ENCODE measurements at regions not wholly inside any gene's neighbourhood (a gene's known extent, or its start where the extent isn't known, plus 50 kb on each side); places are given as distances from the start of the nearest gene placed in this dataset.

DNA sequence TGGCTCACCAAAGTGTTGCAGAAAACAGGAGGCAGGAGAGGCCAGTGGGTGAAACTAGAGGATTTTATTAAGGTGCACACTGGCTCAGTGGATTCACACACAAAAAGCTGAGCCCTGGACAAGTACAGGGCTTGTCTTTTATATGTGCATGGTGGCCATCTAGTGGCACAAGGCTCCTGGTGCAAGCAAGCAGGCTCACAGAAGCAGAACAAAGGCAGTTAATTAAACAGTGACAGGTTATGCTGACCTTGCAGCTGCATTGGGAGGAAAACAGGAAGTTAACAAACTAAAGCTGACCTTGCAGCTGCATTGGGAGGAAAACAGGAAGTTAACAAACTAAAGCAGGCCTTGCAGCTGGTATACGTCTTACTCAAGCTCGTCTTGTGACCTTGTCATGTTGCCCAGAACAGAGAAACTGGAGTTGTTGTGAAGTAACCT, 65.3 kb upstream of the ZNF681 start:
- whole genome bisulfite sequencing, 2 experiments (ENCODE audit: extremely low coverage in 1 of 2, insufficient coverage in 1 of 2, insufficient read length in 1 of 2, insufficient replicate concordance in 2 of 2, low coverage in 1 of 2, low lambda C conversion rate in 2 of 2, missing lambda C conversion rate in 1 of 2) = 77% methylated on average over 2 of the region's 2 CpGs; no CpG with 5 or more reads in 1 of the 2 experiments
- H3K79me1 ChIP-seq (ENCODE audit: low read depth, low read length) = no peaks in the 10 kb centered on the region
- CTCF ChIA-PET (ENCODE audit: partially characterized antibody) = interaction anchor here (0.8 to 0.9 kb wide), 2 partner anchors 218 to 471 kb away, joined by 3 read pairs; no protein-coding TSS in a partner anchor
- H3K79me2 ChIP-seq (ENCODE audit: control insufficient read depth in 1 of 2, insufficient read depth in 2 of 2, low read length in 2 of 2) = no peaks in the 10 kb centered on the region
- no peak overlapping the region for H3K27ac ChIP-seq (ENCODE audit: low read depth, low read length)
- DNase-seq (ENCODE audit: low read depth in 1 of 2, low spot score in 2 of 2) (peak in 1 of 2 experiments; percentile 34), FAIRE-seq (no peak)
- no peak overlapping the region for H3K23ac ChIP-seq (ENCODE audit: insufficient read length)
- no peaks in the 10 kb centered on the region for H3K27me3 ChIP-seq (replicated peaks in 1 of 4; ENCODE audit: control insufficient read depth in 3 of 4, extremely low read depth in 1 of 4, insufficient read depth in 3 of 4, low read length in 3 of 4)
- H2BK15ac ChIP-seq (ENCODE audit: low read length) = no peak overlapping the region
- H2BK120ac ChIP-seq (replicated peaks; ENCODE audit: low read depth, low read length) = no peak overlapping the region
- no peak overlapping the region for H3K14ac ChIP-seq (ENCODE audit: insufficient read length)
- peaks cover 0 to 7% (median 2%) of the 10 kb centered on the region in 4 experiments; a peak in 3 of 8 replicates for H3K36me3 ChIP-seq (ENCODE audit: control insufficient read depth in 2 of 4, insufficient read depth in 4 of 4, low read length in 3 of 4)
- H4K8ac ChIP-seq (ENCODE audit: extremely low read depth, insufficient read depth, low read length) = no peak overlapping the region
- H2BK5ac ChIP-seq (ENCODE audit: low read depth, low read length) = no peak overlapping the region
- no peak overlapping the region for H3K4me3 ChIP-seq (ENCODE audit: extremely low read depth in 1 of 4, insufficient read depth in 2 of 4, low read depth in 3 of 4, low read length in 4 of 4)
- no peak overlapping the region for H4K5ac ChIP-seq (ENCODE audit: insufficient read length, low read depth, low read length)
- H4K20me1 ChIP-seq (replicated peaks in 1 of 2; ENCODE audit: control insufficient read depth in 1 of 2, insufficient read depth in 2 of 2, low read length in 2 of 2) = no peaks in the 10 kb centered on the region
- H3K18ac ChIP-seq (ENCODE audit: extremely low read depth, low read length) = no peak overlapping the region
- no peak overlapping the region for H3K56ac ChIP-seq (replicated peaks; ENCODE audit: insufficient read length, low read depth, low read length)
- no peaks in the 10 kb centered on the region for H3K4me1 ChIP-seq (replicated peaks in 1 of 4; ENCODE audit: control insufficient read depth in 3 of 4, insufficient read depth in 4 of 4, low read length in 3 of 4)
- H2AFZ ChIP-seq (ENCODE audit: low read length) = no peak overlapping the region
- POLR2A ChIA-PET (ENCODE audit: partially characterized antibody) = interaction anchor here (0.6 to 1.2 kb wide), 4 partner anchors 14 to 408 kb away, joined by 3 to 6 read pairs (median 3); no protein-coding TSS in a partner anchor
- H4K91ac ChIP-seq (replicated peaks; ENCODE audit: insufficient read length, low read length) = no peak overlapping the region
- H3K4me2 ChIP-seq (ENCODE audit: insufficient read depth in 1 of 2, low read depth in 2 of 2, low read length in 2 of 2) = no peak overlapping the region
- H2AK5ac ChIP-seq (ENCODE audit: low read depth, low read length) = no peak overlapping the region
- H3K9ac ChIP-seq (replicated peaks in 1 of 4; ENCODE audit: extremely low read depth in 1 of 4, low read depth in 3 of 4, low read length in 3 of 4) = no peak overlapping the region
- H3K9me3 ChIP-seq (ENCODE audit: insufficient read depth in 2 of 2, low read depth in 1 of 2, low read length in 1 of 2) = peaks cover 51 to 56% of the 10 kb centered on the region in 2 experiments
- H3K4ac ChIP-seq (replicated peaks; ENCODE audit: insufficient read length, low read depth, low read length) = no peak overlapping the region
- TF ChIP-seq, protein P1, sequence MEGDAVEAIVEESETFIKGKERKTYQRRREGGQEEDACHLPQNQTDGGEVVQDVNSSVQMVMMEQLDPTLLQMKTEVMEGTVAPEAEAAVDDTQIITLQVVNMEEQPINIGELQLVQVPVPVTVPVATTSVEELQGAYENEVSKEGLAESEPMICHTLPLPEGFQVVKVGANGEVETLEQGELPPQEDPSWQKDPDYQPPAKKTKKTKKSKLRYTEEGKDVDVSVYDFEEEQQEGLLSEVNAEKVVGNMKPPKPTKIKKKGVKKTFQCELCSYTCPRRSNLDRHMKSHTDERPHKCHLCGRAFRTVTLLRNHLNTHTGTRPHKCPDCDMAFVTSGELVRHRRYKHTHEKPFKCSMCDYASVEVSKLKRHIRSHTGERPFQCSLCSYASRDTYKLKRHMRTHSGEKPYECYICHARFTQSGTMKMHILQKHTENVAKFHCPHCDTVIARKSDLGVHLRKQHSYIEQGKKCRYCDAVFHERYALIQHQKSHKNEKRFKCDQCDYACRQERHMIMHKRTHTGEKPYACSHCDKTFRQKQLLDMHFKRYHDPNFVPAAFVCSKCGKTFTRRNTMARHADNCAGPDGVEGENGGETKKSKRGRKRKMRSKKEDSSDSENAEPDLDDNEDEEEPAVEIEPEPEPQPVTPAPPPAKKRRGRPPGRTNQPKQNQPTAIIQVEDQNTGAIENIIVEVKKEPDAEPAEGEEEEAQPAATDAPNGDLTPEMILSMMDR (IDR thresholded peaks at IDR 0.05; ENCODE audit: control extremely low read depth in 1 of 3, insufficient read depth in 1 of 3, low read depth in 1 of 3, low read length in 3 of 3) = peak; percentile 36 to 56 (median 37)
- TF ChIP-seq SRF (IDR thresholded peaks at IDR 0.05; ENCODE audit: low read depth, low read length) = no peak
- no peak for TF ChIP-seq ASH2L (IDR thresholded peaks at IDR 0.05; ENCODE audit: low read length)
- no peak for TF ChIP-seq CBX5 (IDR thresholded peaks at IDR 0.05; ENCODE audit: low read depth, low read length)
- TF ChIP-seq KDM4A (IDR thresholded peaks at IDR 0.05; ENCODE audit: low read depth, low read length, severe bottlenecking) = no peak
- no peak for TF ChIP-seq RXRA (IDR thresholded peaks at IDR 0.05; ENCODE audit: insufficient read depth, low read depth, low read length)
- TF ChIP-seq SIX5 (IDR thresholded peaks at IDR 0.05; ENCODE audit: low read depth, low read length) = no peak
- peak; percentile 51 to 65 for TF ChIP-seq RAD21 (IDR thresholded peaks at IDR 0.05 in 1 of 2, conservative IDR thresholded peaks at IDR 0.05 in 1 of 2; ENCODE audit: low read depth in 2 of 2, low read length in 2 of 2)
- TF ChIP-seq EP300 (IDR thresholded peaks at IDR 0.05; ENCODE audit: borderline replicate concordance in 1 of 2, low read depth in 2 of 2, low read length in 2 of 2) = peak in 1 of 2 experiments; percentile 55; a peak in 1 of 3 replicates
- TF ChIP-seq MAFK (IDR thresholded peaks at IDR 0.05; ENCODE audit: low read depth, low read length) = peak; percentile 14; the same call in 1 of the 2 replicates
- H2BK12ac ChIP-seq (ENCODE audit: low read depth, low read length) = no peak overlapping the region
- H2BK20ac ChIP-seq (ENCODE audit: low read length) = no peak overlapping the region
- H3K23me2 ChIP-seq (ENCODE audit: low read depth, low read length) = 0 out of 2 replicates have a peak, but pooled peaks cover 1% of the 10 kb centered on the region

Measured in H1 (cell line).